T-helper 2 cell treated with Interferon-gamma antibody and Interleukin-4, amounts not matched to agents 5 μg/mL and 100 μg/mL, for 36 hours (primary cell): ENCODE measurements at regions not wholly inside any gene's neighbourhood (a gene's known extent, or its start where the extent isn't known, plus 50 kb on each side); places are given as distances from the start of the nearest gene placed in this dataset.

ENCODE experiments used
- DNase-seq: peaks from one replicate; pipeline ENCODE4 v3.0.0; 2021; ENCODE audit warnings: low spot score
- H3K27ac Mint-ChIP-seq: one replicate; pipeline ENCODE4 v1.8.0; 2021; ENCODE audit warnings: mild to moderate bottlenecking, mixed read lengths
- H3K27me3 Mint-ChIP-seq: one replicate; pipeline ENCODE4 v1.8.0; 2021; ENCODE audit warnings: low read depth, mixed read lengths
- H3K36me3 Mint-ChIP-seq: one replicate; pipeline ENCODE4 v1.8.0; 2021; ENCODE audit warnings: low read depth, mixed read lengths
- H3K4me1 Mint-ChIP-seq: one replicate; pipeline ENCODE4 v1.8.0; 2021; ENCODE audit warnings: low read depth, mixed read lengths
- H3K4me3 Mint-ChIP-seq: one replicate; pipeline ENCODE4 v1.8.0; 2022; ENCODE audit warnings: mild to moderate bottlenecking, moderate library complexity, mixed read lengths
- H3K9me3 Mint-ChIP-seq: one replicate; pipeline ENCODE4 v1.8.0; 2021; ENCODE audit warnings: mixed read lengths

DNA sequence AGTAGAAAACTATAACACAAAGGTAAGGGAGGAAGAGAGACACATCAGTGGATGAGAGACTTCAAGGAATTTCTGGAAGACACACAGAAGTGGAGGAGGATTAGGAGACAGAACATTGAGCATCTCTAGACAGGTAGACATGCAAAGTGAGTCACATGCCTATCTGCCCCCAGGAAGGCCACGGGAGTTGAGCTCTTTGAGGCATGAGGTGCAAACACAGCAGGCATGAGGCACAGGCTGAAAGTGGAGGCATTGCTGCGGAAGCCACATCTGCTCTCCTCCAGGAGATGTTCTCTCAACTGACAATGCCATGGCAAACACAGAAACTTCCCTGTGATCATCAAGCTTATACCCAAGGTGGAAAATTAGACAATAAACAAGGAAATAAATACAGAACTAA lies 481.6 kb upstream of the MYT1L start:
- H3K27ac Mint-ChIP-seq, result no peak overlapping the region
- no peak for DNase-seq
- no peaks in the 10 kb centered on the region for H3K36me3 Mint-ChIP-seq
- H3K4me1 Mint-ChIP-seq, result no peaks in the 10 kb centered on the region
- no peaks in the 10 kb centered on the region for H3K27me3 Mint-ChIP-seq
- peaks cover 13% of the 10 kb centered on the region for H3K9me3 Mint-ChIP-seq
- no peak overlapping the region for H3K4me3 Mint-ChIP-seq

GRCh38 chr2:2812117-2812516 lies 481.0 kb upstream of the MYT1L start:
- Mint-ChIP-seq H3K9me3 (peaks cover 13% of the 10 kb centered on the region), H3K27ac (no peak overlapping the region), H3K36me3 (no peaks in the 10 kb centered on the region), H3K4me1 (no peaks in the 10 kb centered on the region), H3K27me3 (no peaks in the 10 kb centered on the region), H3K4me3 (no peak overlapping the region)
- DNase-seq, result no peak

GRCh38 chr2:2810504-2810903 lies 479.4 kb upstream of the MYT1L start:
- no peak overlapping the region for H3K4me3 Mint-ChIP-seq
- no peaks in the 10 kb centered on the region for H3K27me3 Mint-ChIP-seq
- no peak overlapping the region for H3K27ac Mint-ChIP-seq
- no peaks in the 10 kb centered on the region for H3K4me1 Mint-ChIP-seq
- DNase-seq, result no peak
- H3K36me3 Mint-ChIP-seq, result no peaks in the 10 kb centered on the region
- peaks cover 10% of the 10 kb centered on the region for H3K9me3 Mint-ChIP-seq

GRCh38 chr2:2809771-2810170 lies 478.7 kb upstream of the MYT1L start:
- no peak overlapping the region for H3K4me3 Mint-ChIP-seq
- no peak for DNase-seq
- H3K4me1 Mint-ChIP-seq, result no peaks in the 10 kb centered on the region
- no peaks in the 10 kb centered on the region for H3K27me3 Mint-ChIP-seq
- no peaks in the 10 kb centered on the region for H3K36me3 Mint-ChIP-seq
- no peak overlapping the region for H3K27ac Mint-ChIP-seq
- H3K9me3 Mint-ChIP-seq, result peaks cover 10% of the 10 kb centered on the region

DNA sequence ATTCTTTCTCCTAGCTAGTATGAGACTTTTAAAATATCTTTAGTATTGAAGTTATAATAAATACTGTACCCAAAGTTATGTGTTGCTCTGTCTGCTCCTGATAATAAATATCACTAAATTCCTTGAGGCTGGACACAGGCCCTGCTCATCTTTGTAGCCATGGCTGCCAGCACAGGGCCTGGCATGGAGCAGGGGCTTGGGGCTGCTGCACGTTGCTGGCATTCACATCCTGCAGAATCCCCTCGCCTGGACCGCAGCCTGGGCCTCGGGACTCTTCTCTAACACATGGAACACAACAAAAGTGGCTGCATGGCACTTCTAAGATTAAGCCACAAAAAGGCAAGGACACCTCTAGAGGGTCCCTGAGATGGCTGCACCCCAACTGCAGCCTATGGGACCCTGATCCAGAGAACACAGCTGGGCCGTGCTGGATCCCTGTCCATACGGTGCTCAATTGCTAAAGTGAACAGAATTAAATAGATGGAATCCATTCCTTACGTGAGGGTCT lies 477.5 kb upstream of the MYT1L start:
- no peak overlapping the region for H3K4me3 Mint-ChIP-seq
- H3K9me3 Mint-ChIP-seq, result no peaks in the 10 kb centered on the region
- no peaks in the 10 kb centered on the region for H3K4me1 Mint-ChIP-seq
- no peaks in the 10 kb centered on the region for H3K27me3 Mint-ChIP-seq
- no peak overlapping the region for H3K27ac Mint-ChIP-seq
- no peak for DNase-seq
- H3K36me3 Mint-ChIP-seq, result no peaks in the 10 kb centered on the region

- H3K27ac Mint-ChIP-seq, result no peak overlapping the region
- no peaks in the 10 kb centered on the region for H3K9me3 Mint-ChIP-seq
- H3K36me3 Mint-ChIP-seq, result no peaks in the 10 kb centered on the region
- no peaks in the 10 kb centered on the region for H3K27me3 Mint-ChIP-seq
- H3K4me1 Mint-ChIP-seq, result no peaks in the 10 kb centered on the region
- H3K4me3 Mint-ChIP-seq, result no peak overlapping the region
- no peak for DNase-seq
Measured at GRCh38 chr2:2806711-2807110, 475.6 kb upstream of the MYT1L start.

DNA sequence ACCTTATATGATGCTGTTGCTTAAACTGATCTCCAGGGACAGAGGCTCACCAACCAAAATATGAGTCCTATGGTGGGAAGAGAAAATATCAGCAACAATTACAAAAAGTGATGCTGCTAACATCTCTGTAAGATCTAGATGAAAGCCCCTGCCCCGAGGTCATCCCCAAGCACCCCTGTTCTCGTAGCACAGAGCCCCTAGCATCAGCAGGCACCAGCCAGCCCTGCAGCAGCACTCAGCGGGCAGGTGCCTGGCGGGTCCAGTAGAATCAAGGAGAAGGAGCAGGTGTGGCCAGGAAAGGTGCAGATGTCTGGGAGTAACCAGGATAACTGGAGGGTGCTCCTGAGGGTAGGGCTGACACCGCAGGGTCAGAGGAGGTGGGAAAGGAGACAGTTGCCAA lies 474.2 kb upstream of the MYT1L start:
- Mint-ChIP-seq H3K27me3 (no peaks in the 10 kb centered on the region), H3K4me3 (no peak overlapping the region), H3K36me3 (no peaks in the 10 kb centered on the region), H3K27ac (no peak overlapping the region), H3K4me1 (no peaks in the 10 kb centered on the region), H3K9me3 (no peaks in the 10 kb centered on the region)
- DNase-seq, result no peak

GRCh38 chr2:2804528-2804927 lies 473.5 kb upstream of the MYT1L start:
- Mint-ChIP-seq H3K27me3 (no peaks in the 10 kb centered on the region), H3K27ac (no peak overlapping the region), H3K4me3 (no peak overlapping the region), H3K9me3 (no peaks in the 10 kb centered on the region), H3K36me3 (no peaks in the 10 kb centered on the region), H3K4me1 (no peaks in the 10 kb centered on the region)
- no peak for DNase-seq

GRCh38 chr2:2801458-2801857 lies 470.4 kb upstream of the MYT1L start:
- H3K4me3 Mint-ChIP-seq, result no peak overlapping the region
- H3K27me3 Mint-ChIP-seq, result no peaks in the 10 kb centered on the region
- no peaks in the 10 kb centered on the region for H3K9me3 Mint-ChIP-seq
- DNase-seq, result no peak
- H3K27ac Mint-ChIP-seq, result no peak overlapping the region
- no peaks in the 10 kb centered on the region for H3K36me3 Mint-ChIP-seq
- no peaks in the 10 kb centered on the region for H3K4me1 Mint-ChIP-seq

DNA sequence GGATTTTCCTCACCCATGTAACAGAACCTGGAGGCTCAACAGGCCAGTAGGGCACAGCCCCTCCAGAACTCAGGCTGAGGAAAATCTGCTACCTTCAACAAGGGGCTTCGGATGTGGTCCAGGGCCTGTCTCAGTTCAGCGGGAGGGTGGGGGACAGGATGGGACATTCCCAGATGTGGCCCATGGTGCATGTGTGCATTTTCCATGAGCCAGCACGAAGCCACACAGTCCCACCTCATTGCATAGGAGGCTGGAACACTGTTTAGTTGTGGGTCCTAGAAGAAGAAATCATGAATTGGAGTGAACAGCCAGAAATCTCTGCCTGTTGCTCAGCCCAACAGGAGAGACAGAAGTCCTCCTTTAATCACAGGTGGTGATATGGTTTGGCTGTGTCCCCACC lies 469.6 kb upstream of the MYT1L start:
- H3K36me3 Mint-ChIP-seq, result no peaks in the 10 kb centered on the region
- H3K9me3 Mint-ChIP-seq, result no peaks in the 10 kb centered on the region
- H3K4me3 Mint-ChIP-seq, result no peak overlapping the region
- H3K4me1 Mint-ChIP-seq, result no peaks in the 10 kb centered on the region
- DNase-seq, result no peak
- no peak overlapping the region for H3K27ac Mint-ChIP-seq
- H3K27me3 Mint-ChIP-seq, result no peaks in the 10 kb centered on the region

DNA sequence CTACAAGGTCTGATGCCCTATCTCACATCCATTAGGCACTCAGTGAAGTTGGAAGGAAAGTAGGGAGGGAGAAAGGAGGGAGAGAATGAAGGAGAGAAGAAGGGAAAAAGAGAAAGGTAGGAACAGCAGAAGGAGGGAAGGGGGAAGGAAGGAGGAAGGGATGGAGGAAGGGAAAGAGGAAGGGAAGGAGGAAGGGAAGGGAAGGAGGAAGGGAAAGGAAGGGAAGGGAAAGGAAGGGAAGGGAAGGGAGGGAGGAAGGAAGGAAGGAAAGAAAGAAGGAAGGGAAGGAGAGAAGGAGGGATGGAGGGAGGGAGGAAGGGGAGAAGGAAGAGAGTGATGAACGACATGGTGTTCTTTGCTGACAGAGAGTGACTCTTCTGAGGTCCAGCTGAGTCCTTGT lies 468.9 kb upstream of the MYT1L start:
- H3K4me1 Mint-ChIP-seq, result no peaks in the 10 kb centered on the region
- no peaks in the 10 kb centered on the region for H3K9me3 Mint-ChIP-seq
- no peak overlapping the region for H3K4me3 Mint-ChIP-seq
- no peak overlapping the region for H3K27ac Mint-ChIP-seq
- no peak for DNase-seq
- no peaks in the 10 kb centered on the region for H3K27me3 Mint-ChIP-seq
- H3K36me3 Mint-ChIP-seq, result no peaks in the 10 kb centered on the region

DNA sequence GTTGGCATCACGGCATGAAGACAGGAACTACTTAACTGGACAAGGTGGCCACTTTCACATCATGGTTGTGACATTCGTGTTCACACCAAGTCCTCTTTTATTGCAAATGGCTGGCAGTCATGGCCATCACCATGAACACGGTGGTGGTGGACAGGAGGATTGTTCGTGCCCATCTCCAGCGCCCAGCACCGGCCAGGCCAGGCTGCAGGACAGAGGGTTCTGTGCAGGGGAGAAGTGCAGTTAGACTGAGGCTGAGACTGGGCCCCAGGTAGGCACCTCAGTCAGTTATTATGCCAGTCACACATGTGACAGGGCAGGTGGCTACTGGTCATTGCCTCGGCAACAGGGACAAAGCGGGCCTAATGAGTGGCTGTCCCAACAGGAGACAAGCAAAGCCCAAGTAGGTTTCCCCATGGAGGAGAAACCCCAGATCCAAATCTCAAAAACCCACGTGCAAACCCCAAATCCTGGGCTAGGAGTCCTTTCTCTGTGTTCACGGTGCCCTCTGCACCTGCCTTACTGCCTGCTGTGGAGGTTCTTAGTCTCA lies 468.1 kb upstream of the MYT1L start:
- H3K27me3 Mint-ChIP-seq, result no peaks in the 10 kb centered on the region
- no peaks in the 10 kb centered on the region for H3K4me1 Mint-ChIP-seq
- H3K4me3 Mint-ChIP-seq, result no peak overlapping the region
- no peaks in the 10 kb centered on the region for H3K9me3 Mint-ChIP-seq
- no peak for DNase-seq
- no peak overlapping the region for H3K27ac Mint-ChIP-seq
- H3K36me3 Mint-ChIP-seq, result no peaks in the 10 kb centered on the region

DNA sequence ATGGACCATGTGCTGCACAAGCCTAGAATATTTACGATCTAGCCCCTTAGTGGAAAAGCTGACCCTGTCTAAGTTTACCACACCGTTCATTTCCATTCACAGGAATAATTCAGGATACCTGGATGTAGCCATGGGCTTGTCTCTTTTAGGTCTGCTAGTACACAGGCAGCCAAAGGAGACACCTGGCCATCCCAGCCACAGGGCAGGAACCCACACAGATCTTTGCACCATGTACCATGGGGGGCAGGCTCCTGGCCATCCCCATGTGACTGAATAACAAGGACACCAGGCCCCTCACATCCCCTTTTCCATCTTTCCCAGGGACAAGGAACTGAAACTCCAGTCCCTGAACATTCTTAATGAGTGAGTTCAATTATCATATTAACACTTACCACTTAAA lies 467.3 kb upstream of the MYT1L start:
- H3K36me3 Mint-ChIP-seq, result no peaks in the 10 kb centered on the region
- no peaks in the 10 kb centered on the region for H3K27me3 Mint-ChIP-seq
- no peaks in the 10 kb centered on the region for H3K9me3 Mint-ChIP-seq
- no peak overlapping the region for H3K27ac Mint-ChIP-seq
- no peaks in the 10 kb centered on the region for H3K4me1 Mint-ChIP-seq
- no peak overlapping the region for H3K4me3 Mint-ChIP-seq
- no peak for DNase-seq

- DNase-seq, result no peak
- no peaks in the 10 kb centered on the region for H3K4me1 Mint-ChIP-seq
- H3K27ac Mint-ChIP-seq, result no peak overlapping the region
- H3K4me3 Mint-ChIP-seq, result no peak overlapping the region
- no peaks in the 10 kb centered on the region for H3K36me3 Mint-ChIP-seq
- no peaks in the 10 kb centered on the region for H3K27me3 Mint-ChIP-seq
- no peaks in the 10 kb centered on the region for H3K9me3 Mint-ChIP-seq
Measured at GRCh38 chr2:2797797-2798196, 466.7 kb upstream of the MYT1L start.

GRCh38 chr2:2796207-2796606 lies 465.1 kb upstream of the MYT1L start:
- DNase-seq, result no peak
- Mint-ChIP-seq H3K27ac (no peak overlapping the region), H3K4me1 (no peaks in the 10 kb centered on the region), H3K9me3 (no peaks in the 10 kb centered on the region), H3K27me3 (no peaks in the 10 kb centered on the region), H3K4me3 (no peak overlapping the region), H3K36me3 (no peaks in the 10 kb centered on the region)
